GM21447 (cell line): ENCODE measurements at regions not wholly inside any gene's neighbourhood (a gene's known extent, or its start where the extent isn't known, plus 50 kb on each side); places are given as distances from the start of the nearest gene placed in this dataset.
"Not testable (repeated sequence)": the region's sequence is repeated elsewhere in the genome, so short reads cannot be mapped to it uniquely, and the experiment has no call there.

Experiments
- ATAC-seq: cut with Tn5 transposase; IDR thresholded peaks from one replicate; pipeline ENCODE4 v1.9.1; 2021; ENCODE audit not compliant: unreplicated experiment

- ATAC-seq, result no peak
Measured at GRCh38 chr2:38484957-38485356, 107.9 kb upstream of the ATL2 start.

- ATAC-seq, result no peak
Measured at GRCh38 chr2:38483776-38484501, 106.9 kb upstream of the ATL2 start.

GRCh38 chr2:38482710-38483109, 105.6 kb upstream of the ATL2 start:
- not testable (repeated sequence) for ATAC-seq

GRCh38 chr2:38480617-38481016, 103.5 kb upstream of the ATL2 start:
- ATAC-seq, result no peak

- no peak for ATAC-seq
Measured at GRCh38 chr2:38477006-38477405, 99.9 kb upstream of the ATL2 start.

- ATAC-seq, result no peak
Measured at GRCh38 chr2:38475567-38475881, 98.5 kb upstream of the ATL2 start.

GRCh38 chr2:38474715-38475566, 97.9 kb upstream of the ATL2 start:
- no peak for ATAC-seq

GRCh38 chr2:38474021-38474456, 97.0 kb upstream of the ATL2 start:
- no peak for ATAC-seq

- no peak for ATAC-seq
Measured at GRCh38 chr2:38473333-38474005, 96.4 kb upstream of the ATL2 start.

GRCh38 chr2:38470115-38470514, 93.0 kb upstream of the ATL2 start:
- ATAC-seq, result no peak

GRCh38 chr2:38467768-38468455, 90.8 kb upstream of the ATL2 start:
- ATAC-seq, result no peak

- ATAC-seq, result no peak
Measured at GRCh38 chr2:38466876-38467767, 90.0 kb upstream of the ATL2 start.

GRCh38 chr2:38466409-38466808, 89.3 kb upstream of the ATL2 start:
- ATAC-seq, result no peak

- ATAC-seq, result no peak
Measured at GRCh38 chr2:38465789-38466127, 88.7 kb upstream of the ATL2 start.

- no peak for ATAC-seq
Measured at GRCh38 chr2:38464971-38465788, 88.1 kb upstream of the ATL2 start.

- no peak for ATAC-seq
Measured at GRCh38 chr2:38463752-38464151, 86.7 kb upstream of the ATL2 start.

- ATAC-seq, result no peak
Measured at GRCh38 chr2:38462121-38462661, 85.1 kb upstream of the ATL2 start.

- ATAC-seq, result no peak
Measured at GRCh38 chr2:38461470-38461869, 84.4 kb upstream of the ATL2 start.

GRCh38 chr2:38460313-38460712, 83.2 kb upstream of the ATL2 start:
- no peak for ATAC-seq
